ENCODE measurements at regions not wholly inside any gene's neighbourhood (a gene's known extent, or its start where the extent isn't known, plus 50 kb on each side); places are given as distances from the start of the nearest gene placed in this dataset.

GRCh38 chr20:22383156-22383555 lies 201.2 kb downstream of the FOXA2 start:
- Histone ChIP-seq H3K27ac (no peak overlapping the region), H3K4me3 (no peak overlapping the region)

GRCh38 chr20:22382742-22383141 lies 201.6 kb downstream of the FOXA2 start:
- no peak overlapping the region for H3K4me3 ChIP-seq

GRCh38 chr20:22381812-22382416 lies 202.5 kb downstream of the FOXA2 start:
- Histone ChIP-seq H3K27ac (no peak overlapping the region), H3K4me3 (no peak overlapping the region)

More at GRCh38 chr20:22382742-22383141, 201.6 kb downstream of the FOXA2 start:
- H3K27ac ChIP-seq, result no peak overlapping the region

GRCh38 chr20:22379472-22379871 lies 204.9 kb downstream of the FOXA2 start:
- no peak overlapping the region for H3K4me3 ChIP-seq
- H3K27ac ChIP-seq, result no peak overlapping the region

- Histone ChIP-seq H3K4me3 (no peak overlapping the region), H3K27ac (no peak overlapping the region)
Measured at GRCh38 chr20:22374678-22375590, 209.4 kb downstream of the FOXA2 start.

- H3K27ac ChIP-seq, result no peak overlapping the region
- no peak overlapping the region for H3K4me3 ChIP-seq
Measured at GRCh38 chr20:22374066-22374465, 210.3 kb downstream of the FOXA2 start.

- Histone ChIP-seq H3K27ac (no peak overlapping the region), H3K4me3 (no peak overlapping the region)
Measured at GRCh38 chr20:22373164-22373895, 211.0 kb downstream of the FOXA2 start.

- no peak overlapping the region for H3K27ac ChIP-seq
Measured at GRCh38 chr20:22371843-22372242, 212.5 kb downstream of the FOXA2 start.

GRCh38 chr20:22370137-22370536 lies 214.2 kb downstream of the FOXA2 start:
- Histone ChIP-seq H3K4me3 (no peak overlapping the region), H3K27ac (no peak overlapping the region)

More at GRCh38 chr20:22371843-22372242, 212.5 kb downstream of the FOXA2 start:
- no peak overlapping the region for H3K4me3 ChIP-seq

- Histone ChIP-seq H3K27ac (no peak overlapping the region), H3K4me3 (no peak overlapping the region)
Measured at GRCh38 chr20:22369100-22369499, 215.3 kb downstream of the FOXA2 start.

GRCh38 chr20:22368235-22368634 lies 216.1 kb downstream of the FOXA2 start:
- H3K27ac ChIP-seq, result no peak overlapping the region
- no peak overlapping the region for H3K4me3 ChIP-seq

GRCh38 chr20:22366631-22367030 lies 217.7 kb downstream of the FOXA2 start:
- H3K27ac ChIP-seq, result no peak overlapping the region
- no peak overlapping the region for H3K4me3 ChIP-seq

GRCh38 chr20:22354647-22355046 lies 229.7 kb downstream of the FOXA2 start:
- no peak overlapping the region for H3K4me3 ChIP-seq
- H3K27ac ChIP-seq, result no peak overlapping the region

- Histone ChIP-seq H3K27ac (no peak overlapping the region), H3K4me3 (no peak overlapping the region)
Measured at GRCh38 chr20:22353586-22353985, 230.8 kb downstream of the FOXA2 start.

- no peak overlapping the region for H3K27ac ChIP-seq
Measured at GRCh38 chr20:22352019-22352418, 232.4 kb downstream of the FOXA2 start.

GRCh38 chr20:22350624-22351023 lies 233.7 kb downstream of the FOXA2 start:
- Histone ChIP-seq H3K27ac (no peak overlapping the region), H3K4me3 (no peak overlapping the region)

More at GRCh38 chr20:22352019-22352418, 232.4 kb downstream of the FOXA2 start:
- H3K4me3 ChIP-seq, result no peak overlapping the region

GRCh38 chr20:22348010-22348409 lies 236.4 kb downstream of the FOXA2 start:
- Histone ChIP-seq H3K4me3 (no peak overlapping the region), H3K27ac (no peak overlapping the region)

- H3K27ac ChIP-seq, result no peak overlapping the region
- no peak overlapping the region for H3K4me3 ChIP-seq
Measured at GRCh38 chr20:22346716-22347115, 237.7 kb downstream of the FOXA2 start.

GRCh38 chr20:22343612-22344011 lies 240.8 kb downstream of the FOXA2 start:
- H3K27ac ChIP-seq, result no peak overlapping the region

GRCh38 chr20:22342410-22342809 lies 242.0 kb downstream of the FOXA2 start:
- no peak overlapping the region for H3K4me3 ChIP-seq
- H3K27ac ChIP-seq, result no peak overlapping the region

More at GRCh38 chr20:22343612-22344011, 240.8 kb downstream of the FOXA2 start:
- no peak overlapping the region for H3K4me3 ChIP-seq

All from skin epidermis (tissue), 12 donors.